ENCODE measurements at regions not wholly inside any gene's neighbourhood (a gene's known extent, or its start where the extent isn't known, plus 50 kb on each side); places are given as distances from the start of the nearest gene placed in this dataset.

DNA sequence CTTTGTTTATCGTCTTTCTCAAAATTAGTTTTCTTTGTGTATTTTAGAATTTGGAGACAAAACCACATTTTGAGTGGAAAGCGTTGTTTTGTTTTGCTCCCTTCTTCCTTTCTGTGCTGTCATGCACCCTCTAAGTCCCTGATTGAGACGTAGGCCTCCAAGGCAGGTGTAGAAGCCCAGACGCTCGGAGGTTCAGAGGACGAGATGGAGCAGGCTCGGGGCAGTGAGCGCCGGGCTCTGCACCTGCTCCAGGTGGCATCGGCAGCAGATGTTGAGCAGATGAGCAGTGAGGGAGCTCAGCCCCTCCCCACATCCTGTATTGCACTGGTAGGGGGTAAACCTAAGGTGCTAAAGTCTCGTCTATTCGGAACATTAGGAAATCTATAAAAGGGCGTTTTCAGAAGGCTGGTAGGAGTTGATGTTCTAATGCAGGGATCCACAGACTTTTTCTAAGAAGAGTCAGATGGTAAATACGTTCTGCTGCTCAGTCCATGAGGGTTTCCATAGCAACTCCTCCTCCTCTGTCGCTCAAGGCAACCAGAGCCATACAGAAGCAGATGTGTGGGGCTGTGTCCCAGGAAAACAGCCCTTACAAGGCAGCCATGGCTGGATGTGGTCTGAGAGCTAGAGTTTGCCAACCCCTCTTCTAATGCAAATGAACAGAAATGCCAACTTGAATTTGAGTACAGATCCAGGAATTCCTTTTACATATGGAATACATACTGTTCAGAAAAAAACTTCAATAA, 724.2 kb downstream of the BRD1 start:
- no peaks in the 10 kb centered on the region for H3K79me2 ChIP-seq (ENCODE audit: control insufficient read depth, low read length)
- H3K4me3 ChIP-seq (ENCODE audit: low read length), result no peak overlapping the region
- TF ChIP-seq EZH2phosphoT487 (IDR thresholded peaks at IDR 0.05; ENCODE audit: borderline replicate concordance, low read length), result no peak
- TF ChIP-seq, protein P1, sequence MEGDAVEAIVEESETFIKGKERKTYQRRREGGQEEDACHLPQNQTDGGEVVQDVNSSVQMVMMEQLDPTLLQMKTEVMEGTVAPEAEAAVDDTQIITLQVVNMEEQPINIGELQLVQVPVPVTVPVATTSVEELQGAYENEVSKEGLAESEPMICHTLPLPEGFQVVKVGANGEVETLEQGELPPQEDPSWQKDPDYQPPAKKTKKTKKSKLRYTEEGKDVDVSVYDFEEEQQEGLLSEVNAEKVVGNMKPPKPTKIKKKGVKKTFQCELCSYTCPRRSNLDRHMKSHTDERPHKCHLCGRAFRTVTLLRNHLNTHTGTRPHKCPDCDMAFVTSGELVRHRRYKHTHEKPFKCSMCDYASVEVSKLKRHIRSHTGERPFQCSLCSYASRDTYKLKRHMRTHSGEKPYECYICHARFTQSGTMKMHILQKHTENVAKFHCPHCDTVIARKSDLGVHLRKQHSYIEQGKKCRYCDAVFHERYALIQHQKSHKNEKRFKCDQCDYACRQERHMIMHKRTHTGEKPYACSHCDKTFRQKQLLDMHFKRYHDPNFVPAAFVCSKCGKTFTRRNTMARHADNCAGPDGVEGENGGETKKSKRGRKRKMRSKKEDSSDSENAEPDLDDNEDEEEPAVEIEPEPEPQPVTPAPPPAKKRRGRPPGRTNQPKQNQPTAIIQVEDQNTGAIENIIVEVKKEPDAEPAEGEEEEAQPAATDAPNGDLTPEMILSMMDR (IDR thresholded peaks at IDR 0.05; ENCODE audit: low read depth, low read length, poor library complexity, severe bottlenecking), result no peak
- H3K36me3 ChIP-seq (ENCODE audit: control insufficient read depth, low read length), result no peaks in the 10 kb centered on the region
- H4K20me1 ChIP-seq (ENCODE audit: control insufficient read depth, insufficient read depth, low read depth, low read length), result no peaks in the 10 kb centered on the region
- no peaks in the 10 kb centered on the region for H3K4me1 ChIP-seq (ENCODE audit: control insufficient read depth, low read length)
- H3K27me3 ChIP-seq (ENCODE audit: control insufficient read depth, low read length), result no peaks in the 10 kb centered on the region
- H3K4me2 ChIP-seq (ENCODE audit: low read length), result no peak overlapping the region
- H3K9me3 ChIP-seq (ENCODE audit: control insufficient read depth, insufficient read depth, low read length), result no peaks in the 10 kb centered on the region
- no peaks in the 10 kb centered on the region for H3F3A ChIP-seq (ENCODE audit: control insufficient read depth, insufficient read depth)
- no peaks in the 10 kb centered on the region for H3K9me2 ChIP-seq (replicated peaks; ENCODE audit: control insufficient read depth, low read length)
- no peak overlapping the region for H3K27ac ChIP-seq (ENCODE audit: low read depth, low read length)

DNA sequence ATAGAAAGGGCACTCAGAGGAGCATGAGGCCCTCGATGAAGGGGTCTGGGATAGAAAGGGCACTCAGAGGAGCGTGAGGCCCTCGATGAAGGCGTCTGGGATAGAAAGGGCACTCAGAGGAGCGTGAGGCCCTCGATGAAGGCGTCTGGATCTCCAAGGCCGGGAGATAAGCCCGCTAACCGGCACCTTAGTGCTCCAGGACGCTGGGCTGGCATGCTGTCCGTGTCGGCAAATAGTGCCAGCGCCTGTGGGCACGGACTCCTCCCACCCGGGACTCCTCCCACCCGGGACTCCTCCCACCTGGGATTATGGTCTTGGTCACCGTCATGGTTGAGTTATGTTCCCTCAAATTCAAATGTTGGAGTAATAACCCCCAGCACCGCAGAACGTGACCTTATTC, 725.3 kb downstream of the BRD1 start:
- no peaks in the 10 kb centered on the region for H3K27me3 ChIP-seq (ENCODE audit: control insufficient read depth, low read length)
- H3K36me3 ChIP-seq (ENCODE audit: control insufficient read depth, low read length), result no peaks in the 10 kb centered on the region
- H3F3A ChIP-seq (ENCODE audit: control insufficient read depth, insufficient read depth), result no peaks in the 10 kb centered on the region
- no peak overlapping the region for H3K27ac ChIP-seq (ENCODE audit: low read depth, low read length)
- H3K4me3 ChIP-seq (ENCODE audit: low read length), result no peak overlapping the region
- no peaks in the 10 kb centered on the region for H3K4me1 ChIP-seq (ENCODE audit: control insufficient read depth, low read length)
- no peaks in the 10 kb centered on the region for H4K20me1 ChIP-seq (ENCODE audit: control insufficient read depth, insufficient read depth, low read depth, low read length)
- no peaks in the 10 kb centered on the region for H3K9me3 ChIP-seq (ENCODE audit: control insufficient read depth, insufficient read depth, low read length)
- no peaks in the 10 kb centered on the region for H3K79me2 ChIP-seq (ENCODE audit: control insufficient read depth, low read length)
- H3K4me2 ChIP-seq (ENCODE audit: low read length), result no peak overlapping the region
- no peak for TF ChIP-seq EZH2phosphoT487 (IDR thresholded peaks at IDR 0.05; ENCODE audit: borderline replicate concordance, low read length)
- TF ChIP-seq, protein P1 (IDR thresholded peaks at IDR 0.05; ENCODE audit: low read depth, low read length, poor library complexity, severe bottlenecking), result no peak
- H3K9me2 ChIP-seq (replicated peaks; ENCODE audit: control insufficient read depth, low read length), result no peaks in the 10 kb centered on the region

DNA sequence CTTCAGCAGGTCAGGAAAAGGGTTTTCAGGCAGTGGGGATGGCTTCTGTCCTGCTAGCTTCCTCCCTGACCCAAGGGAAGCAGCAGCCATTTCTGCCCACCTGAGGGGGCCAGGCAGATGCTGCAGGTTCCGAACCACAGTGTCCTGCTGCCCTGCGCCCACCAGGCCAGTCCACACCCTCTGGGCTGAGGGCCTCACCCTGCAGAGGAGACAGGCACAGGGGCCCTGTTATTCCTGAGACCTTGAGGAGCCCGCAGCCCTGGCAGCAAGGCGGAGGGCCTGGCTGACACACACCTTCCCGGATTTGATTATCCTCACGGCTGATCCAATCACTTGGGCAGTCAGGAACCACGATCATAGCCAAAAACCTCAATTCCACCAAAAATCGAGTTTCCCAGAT, 725.8 kb downstream of the BRD1 start:
- H3F3A ChIP-seq (ENCODE audit: control insufficient read depth, insufficient read depth), result no peaks in the 10 kb centered on the region
- no peaks in the 10 kb centered on the region for H3K9me3 ChIP-seq (ENCODE audit: control insufficient read depth, insufficient read depth, low read length)
- TF ChIP-seq, protein P1 (IDR thresholded peaks at IDR 0.05; ENCODE audit: low read depth, low read length, poor library complexity, severe bottlenecking), result no peak
- H3K4me3 ChIP-seq (ENCODE audit: low read length), result no peak overlapping the region
- no peak overlapping the region for H3K4me2 ChIP-seq (ENCODE audit: low read length)
- H3K79me2 ChIP-seq (ENCODE audit: control insufficient read depth, low read length), result no peaks in the 10 kb centered on the region
- no peaks in the 10 kb centered on the region for H3K4me1 ChIP-seq (ENCODE audit: control insufficient read depth, low read length)
- H3K27me3 ChIP-seq (ENCODE audit: control insufficient read depth, low read length), result no peaks in the 10 kb centered on the region
- no peaks in the 10 kb centered on the region for H3K36me3 ChIP-seq (ENCODE audit: control insufficient read depth, low read length)
- no peaks in the 10 kb centered on the region for H4K20me1 ChIP-seq (ENCODE audit: control insufficient read depth, insufficient read depth, low read depth, low read length)
- H3K27ac ChIP-seq (ENCODE audit: low read depth, low read length), result no peak overlapping the region
- no peaks in the 10 kb centered on the region for H3K9me2 ChIP-seq (replicated peaks; ENCODE audit: control insufficient read depth, low read length)
